ENCODE measurements at regions not wholly inside any gene's neighbourhood (a gene's known extent, or its start where the extent isn't known, plus 50 kb on each side); places are given as distances from the start of the nearest gene placed in this dataset.

DNA sequence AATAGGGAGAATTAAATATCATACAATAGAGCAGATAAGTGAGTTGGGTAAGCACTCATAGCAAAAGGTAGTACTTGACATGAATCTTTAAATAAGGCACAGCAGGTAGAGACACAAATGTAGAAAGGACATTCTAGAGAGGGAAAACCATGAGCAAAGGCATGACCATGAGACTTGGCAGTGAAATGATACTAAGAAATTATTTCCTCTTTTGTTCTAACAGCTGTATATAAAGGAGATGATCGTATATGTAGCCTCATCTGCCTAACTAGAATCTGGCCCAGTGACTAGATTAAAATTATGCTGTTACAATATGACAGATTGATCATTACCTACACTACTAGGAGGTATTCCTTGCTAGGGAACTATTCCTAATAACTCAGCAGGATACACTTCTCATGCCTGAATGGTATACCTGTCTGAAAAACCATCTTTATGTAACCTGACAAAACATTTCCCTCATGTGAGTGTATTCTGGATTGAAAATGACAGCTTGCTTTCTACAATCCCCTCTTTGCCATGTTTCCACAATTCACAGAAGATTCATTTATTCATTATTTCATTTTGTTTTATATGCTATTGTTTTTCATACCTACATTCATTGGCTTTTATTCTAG lies 725.7 kb downstream of the C12orf50 start:
- intact Hi-C loops (cut with DNase I) = no loop called here
- no peak overlapping the region for H3K27ac ChIP-seq
- 86% methylated on average over 1 of the region's 1 CpG for WGBS
- no peaks in the 10 kb centered on the region for H3K9me3 ChIP-seq
- DNase-seq (ENCODE audit: low spot score) = no peak
- no peaks in the 10 kb centered on the region for H3K27me3 ChIP-seq (replicated peaks; ENCODE audit: insufficient read depth)
- no peaks in the 10 kb centered on the region for H3K36me3 ChIP-seq
- H3K4me1 ChIP-seq (replicated peaks) = no peaks in the 10 kb centered on the region
- TF ChIP-seq, protein P1, sequence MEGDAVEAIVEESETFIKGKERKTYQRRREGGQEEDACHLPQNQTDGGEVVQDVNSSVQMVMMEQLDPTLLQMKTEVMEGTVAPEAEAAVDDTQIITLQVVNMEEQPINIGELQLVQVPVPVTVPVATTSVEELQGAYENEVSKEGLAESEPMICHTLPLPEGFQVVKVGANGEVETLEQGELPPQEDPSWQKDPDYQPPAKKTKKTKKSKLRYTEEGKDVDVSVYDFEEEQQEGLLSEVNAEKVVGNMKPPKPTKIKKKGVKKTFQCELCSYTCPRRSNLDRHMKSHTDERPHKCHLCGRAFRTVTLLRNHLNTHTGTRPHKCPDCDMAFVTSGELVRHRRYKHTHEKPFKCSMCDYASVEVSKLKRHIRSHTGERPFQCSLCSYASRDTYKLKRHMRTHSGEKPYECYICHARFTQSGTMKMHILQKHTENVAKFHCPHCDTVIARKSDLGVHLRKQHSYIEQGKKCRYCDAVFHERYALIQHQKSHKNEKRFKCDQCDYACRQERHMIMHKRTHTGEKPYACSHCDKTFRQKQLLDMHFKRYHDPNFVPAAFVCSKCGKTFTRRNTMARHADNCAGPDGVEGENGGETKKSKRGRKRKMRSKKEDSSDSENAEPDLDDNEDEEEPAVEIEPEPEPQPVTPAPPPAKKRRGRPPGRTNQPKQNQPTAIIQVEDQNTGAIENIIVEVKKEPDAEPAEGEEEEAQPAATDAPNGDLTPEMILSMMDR (IDR thresholded peaks at IDR 0.05) = no peak
- TF ChIP-seq POLR2AphosphoS5 (IDR thresholded peaks at IDR 0.05) (no peak), POLR2A (IDR thresholded peaks at IDR 0.05) (no peak)
- no peak overlapping the region for H3K4me3 ChIP-seq

DNA sequence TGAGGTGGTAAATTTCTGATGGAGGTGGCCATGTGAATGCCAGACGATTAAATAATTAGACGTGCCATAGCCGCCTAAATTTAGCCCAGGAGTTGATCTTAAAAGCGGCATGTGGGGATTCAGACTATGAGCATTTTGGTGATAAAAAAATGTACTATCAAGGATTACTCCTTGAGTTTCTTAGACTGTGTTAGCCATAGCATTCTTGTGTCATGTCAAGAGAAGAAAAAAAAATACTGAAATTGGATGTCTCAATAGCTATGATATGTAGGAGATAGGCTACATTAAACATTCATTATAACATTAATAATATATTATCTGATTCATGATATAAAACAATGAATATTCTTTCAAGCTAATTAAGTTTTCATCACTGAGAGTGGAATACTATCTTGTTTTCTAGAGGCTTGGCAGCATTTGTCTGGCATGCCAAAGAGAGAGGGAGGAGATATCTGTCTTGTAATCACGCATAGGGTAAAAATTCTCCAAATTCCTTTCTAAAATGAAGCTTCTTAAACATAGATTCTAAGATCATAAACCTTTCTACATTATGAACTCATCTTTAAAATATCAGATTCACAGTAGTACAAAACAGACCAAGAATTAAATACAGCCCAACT lies 727.0 kb downstream of the C12orf50 start:
- Histone ChIP-seq H3K9me3 (no peaks in the 10 kb centered on the region), H3K4me3 (no peak overlapping the region), H3K27me3 (replicated peaks; ENCODE audit: insufficient read depth) (no peaks in the 10 kb centered on the region), H3K27ac (no peak overlapping the region), H3K36me3 (no peaks in the 10 kb centered on the region), H3K4me1 (replicated peaks) (no peaks in the 10 kb centered on the region)
- DNase-seq (ENCODE audit: low spot score) = no peak
- 87% methylated on average over 5 of the region's 5 CpGs for WGBS
- intact Hi-C loops (cut with DNase I) = no loop called here
- TF ChIP-seq, protein P1 (IDR thresholded peaks at IDR 0.05) = no peak
- TF ChIP-seq POLR2AphosphoS5 (IDR thresholded peaks at IDR 0.05) = no peak
- no peak for TF ChIP-seq POLR2A (IDR thresholded peaks at IDR 0.05)

DNA sequence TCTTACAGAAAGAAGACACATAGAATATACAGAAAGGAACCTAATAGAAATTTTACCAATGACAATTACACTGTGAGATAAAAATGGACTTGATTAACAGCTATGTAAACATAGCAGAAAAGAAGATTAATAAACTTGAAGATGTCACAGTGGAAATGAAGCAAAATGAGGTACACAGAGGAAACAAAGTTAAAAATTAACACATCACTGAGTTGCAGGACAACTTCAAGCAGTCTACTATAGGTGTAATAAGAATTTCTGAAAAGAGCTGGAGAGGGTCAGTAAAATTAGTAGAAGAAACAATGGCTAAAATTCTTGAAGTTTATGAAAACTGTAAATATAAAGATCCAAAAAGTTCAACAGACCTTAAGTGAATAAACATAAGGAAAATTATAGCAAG lies 738.7 kb downstream of the C12orf50 start:
- no peaks in the 10 kb centered on the region for H3K4me1 ChIP-seq (replicated peaks)
- H3K27me3 ChIP-seq (replicated peaks; ENCODE audit: insufficient read depth) = no peaks in the 10 kb centered on the region
- no peaks in the 10 kb centered on the region for H3K36me3 ChIP-seq
- no peak overlapping the region for H3K27ac ChIP-seq
- no peak for DNase-seq (ENCODE audit: low spot score)
- intact Hi-C loops (cut with DNase I) = no loop called here
- TF ChIP-seq POLR2AphosphoS5 (IDR thresholded peaks at IDR 0.05) = no peak
- no peak for TF ChIP-seq POLR2A (IDR thresholded peaks at IDR 0.05)
- TF ChIP-seq, protein P1 (IDR thresholded peaks at IDR 0.05) = no peak
- no peak overlapping the region for H3K4me3 ChIP-seq
- H3K9me3 ChIP-seq = no peaks in the 10 kb centered on the region

DNA sequence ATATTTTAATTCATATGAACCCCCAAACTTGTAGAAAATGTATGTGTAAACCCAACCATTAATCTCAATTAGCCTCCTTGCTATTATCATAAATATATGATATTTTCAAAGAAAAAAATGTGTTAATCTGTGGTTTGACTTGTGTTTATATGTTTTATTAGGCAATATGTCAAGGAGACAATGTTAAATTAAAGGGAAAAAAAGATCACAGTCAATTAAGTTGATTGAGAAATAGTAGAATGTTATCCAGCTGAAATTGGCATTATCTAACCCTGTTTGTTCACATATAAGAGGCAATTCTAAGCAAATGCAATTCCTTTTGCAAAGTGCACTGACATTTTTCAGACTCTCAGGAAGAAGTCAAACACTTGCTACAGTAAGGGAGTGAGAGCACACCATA lies 745.3 kb downstream of the C12orf50 start:
- Histone ChIP-seq H3K36me3 (no peaks in the 10 kb centered on the region), H3K27ac (no peak overlapping the region), H3K9me3 (no peaks in the 10 kb centered on the region), H3K4me3 (no peak overlapping the region), H3K27me3 (replicated peaks; ENCODE audit: insufficient read depth) (no peaks in the 10 kb centered on the region), H3K4me1 (replicated peaks) (no peaks in the 10 kb centered on the region)
- no peak for TF ChIP-seq POLR2A (IDR thresholded peaks at IDR 0.05)
- intact Hi-C loops (cut with DNase I) = loop anchor here (1.0 kb wide), 1 partner anchor 15 kb away; no protein-coding TSS in a partner anchor
- no peak for DNase-seq (ENCODE audit: low spot score)

DNA sequence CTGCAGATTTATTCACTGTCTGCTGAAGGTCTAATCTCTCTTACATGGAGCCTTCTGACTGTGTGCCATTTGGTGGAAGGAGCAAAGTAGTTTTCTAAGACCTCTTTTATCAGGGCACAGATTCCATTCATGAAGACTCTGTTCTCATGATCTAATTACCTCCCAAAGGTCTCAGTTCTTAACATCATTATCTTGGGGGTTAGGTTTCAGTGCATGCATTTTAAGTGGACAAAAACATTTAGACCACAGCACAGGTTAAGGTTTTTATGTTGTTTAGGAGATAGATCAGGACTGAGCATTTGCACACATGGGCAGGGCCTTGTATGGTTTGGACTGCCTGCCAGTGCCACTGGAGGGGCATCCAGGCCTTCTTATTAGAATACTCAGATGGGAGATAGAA lies 746.1 kb downstream of the C12orf50 start:
- intact Hi-C loops (cut with DNase I) = no loop called here
- Histone ChIP-seq H3K4me1 (replicated peaks) (no peaks in the 10 kb centered on the region), H3K36me3 (no peaks in the 10 kb centered on the region), H3K27ac (no peak overlapping the region), H3K27me3 (replicated peaks; ENCODE audit: insufficient read depth) (no peaks in the 10 kb centered on the region), H3K9me3 (no peaks in the 10 kb centered on the region), H3K4me3 (no peak overlapping the region)
- DNase-seq (ENCODE audit: low spot score) = no peak
- TF ChIP-seq, protein P1 (IDR thresholded peaks at IDR 0.05) = no peak
- TF ChIP-seq POLR2A (IDR thresholded peaks at IDR 0.05) (no peak), POLR2AphosphoS5 (IDR thresholded peaks at IDR 0.05) (no peak)

All from prostate gland (tissue), 2 donors.